Hematopoietic multipotent progenitor cell treated with erythropoietin and hydrocortisone succinate and interleukin-3 and kit ligand, for 4 days (in vitro differentiated cells): ENCODE measurements at regions not wholly inside any gene's neighbourhood (a gene's known extent, or its start where the extent isn't known, plus 50 kb on each side); places are given as distances from the start of the nearest gene placed in this dataset.

ENCODE experiments used
- DNase-seq: peaks from one replicate; pipeline ENCODE4 v3.0.0-alpha.2; 2015

- DNase-seq: no peak
Observed at GRCh38 chr11:42054351-42054900, 595.0 kb upstream of the LRRC4C start.

DNA sequence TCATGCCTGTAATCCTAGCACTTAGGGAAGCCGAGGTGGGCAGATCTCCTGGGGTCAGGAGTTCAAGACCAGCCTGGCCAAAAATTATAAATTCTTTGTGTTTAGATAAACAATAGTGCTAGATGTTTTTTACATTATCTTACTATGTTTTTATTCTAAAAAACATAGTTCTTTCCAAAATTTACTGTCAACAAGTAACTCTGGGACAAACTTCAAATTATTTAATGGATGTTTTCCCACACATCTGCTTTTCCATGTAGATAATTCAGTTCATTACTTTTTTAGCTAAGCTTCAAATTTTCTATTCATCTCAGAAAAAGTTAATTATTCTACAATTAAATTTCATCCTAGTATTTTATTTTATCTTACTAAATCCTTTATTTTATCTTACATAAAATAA lies 596.2 kb upstream of the LRRC4C start:
- DNase-seq: no peak

- no peak for DNase-seq
Observed at GRCh38 chr11:42058794-42059193, 599.3 kb upstream of the LRRC4C start.

GRCh38 chr11:42065199-42065598 lies 605.7 kb upstream of the LRRC4C start:
- no peak for DNase-seq

DNA sequence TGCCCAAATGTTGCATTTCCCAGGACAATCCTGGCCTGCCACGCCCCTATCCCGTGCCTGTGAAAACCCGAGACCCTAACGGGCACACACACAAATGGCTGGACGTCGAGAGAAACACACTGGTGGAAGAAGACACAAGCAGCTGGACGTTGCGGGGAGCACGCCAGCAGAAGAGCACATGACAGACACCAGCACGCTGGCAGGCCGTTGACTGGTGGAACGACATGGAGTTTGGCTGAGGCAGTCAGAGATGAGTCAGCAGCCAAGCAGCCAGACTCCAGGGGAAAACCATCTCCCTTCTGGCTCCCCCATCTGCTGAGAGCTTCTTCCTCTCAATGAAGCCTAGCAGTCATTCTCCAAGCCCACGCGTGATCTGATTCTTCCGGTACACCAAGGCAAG lies 606.7 kb upstream of the LRRC4C start:
- no peak for DNase-seq

GRCh38 chr11:42074306-42074705 lies 614.9 kb upstream of the LRRC4C start:
- no peak for DNase-seq

DNA sequence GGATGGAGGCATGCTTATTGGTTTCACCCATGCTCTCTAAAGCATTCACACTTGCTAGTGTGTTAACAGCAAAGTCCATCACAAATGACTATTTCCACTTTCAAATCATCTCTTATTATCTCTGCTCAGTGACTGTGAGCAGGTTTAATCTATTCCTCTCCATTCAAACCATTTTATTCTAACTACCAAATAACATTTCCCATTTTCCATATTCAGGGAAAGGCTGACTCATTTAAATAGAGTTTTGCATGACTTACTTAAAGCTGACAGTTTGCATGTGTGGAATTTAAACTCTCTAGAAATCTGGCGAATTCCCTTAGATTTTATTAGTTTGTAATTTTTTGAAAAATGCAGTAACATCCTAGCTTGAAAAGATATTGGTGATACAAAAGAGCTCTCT lies 615.7 kb upstream of the LRRC4C start:
- DNase-seq: no peak

DNA sequence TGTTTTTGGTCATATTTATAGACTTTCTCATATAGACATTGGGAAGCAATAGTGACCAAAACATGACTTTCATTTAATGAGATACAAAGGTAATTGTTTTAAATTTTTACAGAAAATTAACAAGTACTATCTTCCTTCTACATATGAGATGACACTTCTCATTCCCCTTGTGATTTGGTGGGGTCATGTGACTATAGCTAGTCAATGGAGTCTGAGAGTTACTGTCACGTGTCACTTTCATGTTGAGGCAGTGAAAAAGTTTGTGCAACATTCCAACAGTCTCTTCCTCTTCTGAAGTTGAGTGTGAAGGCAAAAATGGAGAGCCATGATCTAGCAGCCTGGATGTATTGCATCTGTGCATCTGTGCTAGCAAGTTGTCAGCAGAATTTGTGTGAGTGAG lies 618.3 kb upstream of the LRRC4C start:
- no peak for DNase-seq

GRCh38 chr11:42085736-42086135 lies 626.3 kb upstream of the LRRC4C start:
- peak; percentile 20 for DNase-seq

GRCh38 chr11:42093541-42093940 lies 634.1 kb upstream of the LRRC4C start:
- DNase-seq: no peak

DNA sequence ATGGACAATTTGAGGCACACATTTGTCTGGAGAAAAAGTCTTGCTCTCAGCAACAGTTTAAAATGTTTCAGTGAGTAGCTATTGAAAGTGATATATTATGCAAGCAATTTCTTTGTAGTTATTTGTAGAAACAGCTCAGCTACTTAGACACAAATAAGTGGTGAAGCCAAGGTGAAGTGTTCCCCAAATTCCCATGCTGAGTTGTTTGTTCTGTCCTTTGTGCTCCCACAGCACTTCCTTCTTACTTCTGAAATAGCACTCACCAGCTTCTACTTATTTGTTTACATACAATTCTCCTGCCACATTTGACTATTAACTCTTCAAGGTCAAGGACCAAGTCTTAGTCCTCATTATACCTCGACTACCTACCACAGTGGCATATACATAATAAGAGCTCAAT lies 638.6 kb upstream of the LRRC4C start:
- DNase-seq: no peak

- DNase-seq: no peak
Observed at GRCh38 chr11:42112866-42113265, 653.4 kb upstream of the LRRC4C start.

- DNase-seq: no peak
Observed at GRCh38 chr11:42114927-42115326, 655.5 kb upstream of the LRRC4C start.

GRCh38 chr11:42138454-42138853 lies 679.0 kb upstream of the LRRC4C start:
- no peak for DNase-seq

- DNase-seq: no peak
Observed at GRCh38 chr11:42145311-42145710, 685.9 kb upstream of the LRRC4C start.

- DNase-seq: no peak
Observed at GRCh38 chr11:42161886-42162285, 702.4 kb upstream of the LRRC4C start.

GRCh38 chr11:42169191-42169590 lies 709.7 kb upstream of the LRRC4C start:
- DNase-seq: no peak

- DNase-seq: no peak
Observed at GRCh38 chr11:42170601-42171000, 711.1 kb upstream of the LRRC4C start.

DNA sequence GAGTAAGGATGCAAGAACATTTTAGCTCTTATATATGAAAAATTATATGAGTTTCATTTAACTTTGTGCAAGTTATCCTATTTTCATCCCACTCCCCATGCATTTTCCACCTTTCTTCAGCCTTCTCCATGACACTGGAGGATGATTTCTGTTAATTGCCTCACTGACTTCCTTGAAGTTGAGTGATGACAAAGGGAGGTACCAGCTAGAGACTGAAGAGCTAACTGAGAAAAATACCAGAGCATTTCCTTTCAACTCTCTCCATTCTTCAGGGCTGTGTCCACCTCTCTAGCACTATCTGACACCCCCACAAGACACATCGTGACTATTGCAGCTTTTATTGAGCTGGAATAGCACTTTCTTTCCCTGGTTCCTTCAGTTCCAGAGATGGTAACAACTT lies 711.6 kb upstream of the LRRC4C start:
- DNase-seq: no peak

DNA sequence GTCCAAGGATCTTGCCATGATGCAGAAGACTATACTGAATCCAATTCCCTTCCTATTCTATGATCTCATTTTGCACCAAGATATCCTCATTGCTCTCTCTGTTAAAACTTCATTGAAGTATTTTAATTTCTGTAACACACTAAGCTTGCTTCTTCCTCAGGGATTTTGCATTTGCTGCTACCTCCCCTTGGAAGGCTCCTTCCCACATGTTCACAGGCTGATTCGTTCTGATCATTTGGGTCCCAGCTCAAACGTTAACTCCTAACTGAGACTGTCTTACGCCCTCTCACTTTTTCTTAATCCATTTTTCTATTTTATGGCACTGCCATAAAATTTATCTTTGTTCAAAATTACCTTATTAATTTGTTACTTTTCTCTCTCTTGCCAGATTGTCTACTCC lies 713.0 kb upstream of the LRRC4C start:
- no peak for DNase-seq

GRCh38 chr11:42175203-42175602 lies 715.8 kb upstream of the LRRC4C start:
- peak; percentile 1 for DNase-seq

- DNase-seq: no peak
Observed at GRCh38 chr11:42179216-42179615, 719.8 kb upstream of the LRRC4C start.

DNA sequence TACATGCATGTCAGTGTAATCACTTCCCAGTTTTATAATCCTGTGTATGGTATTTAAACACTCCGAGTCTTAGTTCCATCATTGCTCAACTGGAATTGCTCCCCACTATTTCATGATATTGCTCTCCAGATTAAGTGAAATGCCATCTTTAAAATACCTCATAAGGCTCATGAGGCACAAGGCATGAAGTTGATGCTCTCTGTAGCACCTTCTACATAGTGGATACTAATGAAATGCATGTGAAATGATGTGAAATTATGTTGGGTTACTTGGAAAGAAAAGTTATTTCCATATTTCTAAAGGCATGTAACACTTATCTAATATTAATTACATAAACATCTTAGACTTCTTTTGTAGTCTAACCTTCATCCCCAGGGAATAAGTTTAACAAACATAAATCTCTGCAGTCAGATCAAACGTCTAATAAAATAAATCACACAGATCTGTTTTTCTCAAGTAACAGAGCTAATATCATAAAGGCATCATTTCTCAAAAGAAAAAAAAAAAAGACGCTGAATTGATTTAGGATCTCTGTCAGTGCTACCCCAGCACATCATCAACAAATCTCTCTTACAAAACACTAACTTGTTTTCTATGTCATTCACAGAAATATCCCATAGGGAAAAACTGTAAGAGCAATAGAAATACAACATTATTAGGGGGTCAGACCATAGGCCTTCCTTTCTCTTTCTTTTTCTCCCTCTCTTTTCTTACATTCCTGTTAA lies 736.0 kb upstream of the LRRC4C start:
- no peak for DNase-seq

- DNase-seq: no peak
Observed at GRCh38 chr11:42200311-42200710, 740.9 kb upstream of the LRRC4C start.

DNA sequence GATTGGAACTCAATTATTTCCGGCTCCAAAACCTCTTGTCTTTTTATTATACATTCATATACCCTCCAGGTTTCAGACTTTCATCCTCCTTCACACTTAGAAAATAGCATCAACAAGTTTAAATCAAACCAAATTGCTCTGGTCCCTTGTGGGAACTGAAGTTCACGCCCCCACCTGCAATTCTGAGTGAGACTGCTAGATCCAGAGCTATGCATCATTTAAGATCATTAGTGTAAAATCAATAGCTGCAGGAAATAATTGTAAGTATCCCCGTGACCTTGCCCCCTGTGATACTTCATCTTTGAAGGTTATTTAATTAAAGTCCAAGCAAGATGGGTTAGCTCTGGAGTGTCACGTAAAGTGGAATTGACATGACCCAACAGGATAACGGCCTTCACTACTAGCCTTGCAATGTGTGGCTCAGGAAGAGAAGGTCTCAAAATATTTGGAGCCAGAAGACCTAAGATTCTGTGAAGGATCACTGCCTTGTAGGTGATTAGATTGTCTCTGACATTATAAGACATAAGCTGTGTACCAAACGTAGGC lies 742.2 kb upstream of the LRRC4C start:
- DNase-seq: no peak
